Esophagus (tissue), 2 donors: ENCODE measurements at regions not wholly inside any gene's neighbourhood (a gene's known extent, or its start where the extent isn't known, plus 50 kb on each side); places are given as distances from the start of the nearest gene placed in this dataset.

Experiments used
- H3K27ac ChIP-seq, 2 donors: one replicate each; pipeline ENCODE4 v1.5.1; 2013; ENCODE audit warnings: low read depth in 2 of 2, mild to moderate bottlenecking in 2 of 2, inconsistent platforms in 1 of 2, low read length in 1 of 2, moderate library complexity in 1 of 2
- H3K27me3 ChIP-seq, 2 donors: one replicate each; pipeline ENCODE4 v1.6.1; 2013; ENCODE audit warnings: low read length in 2 of 2, control low read depth in 1 of 2, mild to moderate bottlenecking in 1 of 2; ENCODE audit not compliant: insufficient read depth in 2 of 2, control insufficient read depth in 1 of 2
- H3K36me3 ChIP-seq, 2 donors: one replicate each; pipeline ENCODE4 v1.6.1; 2013; ENCODE audit warnings: low read length in 1 of 2; ENCODE audit not compliant: control insufficient read depth in 2 of 2, insufficient read depth in 2 of 2
- H3K4me1 ChIP-seq, 2 donors: one replicate each; pipeline ENCODE4 v1.6.1; 2013; ENCODE audit warnings: low read length in 1 of 2; ENCODE audit not compliant: control insufficient read depth in 2 of 2, insufficient read depth in 2 of 2
- H3K4me3 ChIP-seq, 2 donors: one replicate each; pipeline ENCODE4 v1.5.1; 2013; ENCODE audit warnings: low read length in 2 of 2, mild to moderate bottlenecking in 2 of 2, low read depth in 1 of 2, moderate library complexity in 1 of 2
- H3K9me3 ChIP-seq, 2 donors: one replicate each; pipeline ENCODE4 v1.6.1; 2013; ENCODE audit warnings: mild to moderate bottlenecking in 2 of 2, low read depth in 1 of 2, low read length in 1 of 2, moderate library complexity in 1 of 2; ENCODE audit not compliant: control insufficient read depth in 2 of 2, insufficient read depth in 1 of 2
- WGBS, 2 donors: extraction: QIAGEN DNeasy Blood & Tissue Kit; methylation state at CpG; one replicate each; pipeline ENCODE4 v1.1.7; 2013; 5-methylcytosine and 5-hydroxymethylcytosine counted together
- donor health status: healthy with polysubstance abuse.
- donor health status: Bipolar disorder and iron deficiency.

DNA sequence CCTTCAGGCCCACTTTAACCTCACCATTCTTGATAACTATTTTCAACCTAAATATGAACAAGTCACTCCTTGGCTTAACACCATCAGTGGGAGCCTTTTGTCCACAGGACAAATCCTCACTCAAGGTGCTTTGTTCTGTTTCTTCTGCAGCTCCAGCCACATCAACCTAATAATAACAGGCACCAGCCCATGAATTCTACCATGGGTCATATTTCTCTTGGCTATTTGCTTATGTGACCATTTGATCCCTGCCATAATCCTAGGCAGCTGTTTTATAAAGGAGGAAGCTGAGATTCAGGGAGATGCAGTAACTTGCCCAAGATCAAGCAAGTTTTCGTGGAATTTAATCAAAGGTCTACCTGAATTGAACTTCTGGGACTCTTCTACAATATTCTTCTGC is 561.3 kb downstream of the DHX35 start:
- H3K36me3 ChIP-seq = no peaks in the 10 kb centered on the region
- no peak overlapping the region for H3K4me3 ChIP-seq
- no peaks in the 10 kb centered on the region for H3K27me3 ChIP-seq
- no peaks in the 10 kb centered on the region for H3K4me1 ChIP-seq
- H3K27ac ChIP-seq = no peak overlapping the region
- H3K9me3 ChIP-seq = no peaks in the 10 kb centered on the region
- WGBS, 2 donors = 59 to 76% methylated on average over 1 of the region's 1 CpG

DNA sequence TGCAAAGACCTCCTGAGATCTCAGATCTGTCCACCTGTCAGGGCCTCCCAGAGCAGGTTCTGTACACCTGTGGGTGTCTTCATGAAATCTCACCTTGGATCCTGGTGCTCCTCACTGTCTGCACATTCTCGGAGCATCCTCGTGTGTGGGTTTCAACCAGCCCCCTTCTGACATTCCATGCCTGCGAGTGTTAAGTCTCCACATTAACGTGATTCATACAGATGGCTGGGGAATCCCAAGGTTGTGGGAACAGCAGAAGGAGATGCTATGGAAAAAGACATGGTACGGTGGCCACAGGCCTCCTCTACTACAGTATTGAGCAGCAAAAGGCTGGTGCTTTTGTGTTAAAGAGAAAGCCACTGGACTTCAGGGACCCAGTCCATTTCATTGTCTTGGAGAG is 556.5 kb downstream of the DHX35 start:
- WGBS, 2 donors = 76 to 81% methylated on average over 5 of the region's 5 CpGs
- Histone ChIP-seq H3K27ac (no peak overlapping the region), H3K36me3 (no peaks in the 10 kb centered on the region), H3K4me1 (no peaks in the 10 kb centered on the region), H3K9me3 (no peaks in the 10 kb centered on the region), H3K27me3 (peaks cover 0 to 2% of the 10 kb centered on the region in 2 donors), H3K4me3 (no peak overlapping the region)

DNA sequence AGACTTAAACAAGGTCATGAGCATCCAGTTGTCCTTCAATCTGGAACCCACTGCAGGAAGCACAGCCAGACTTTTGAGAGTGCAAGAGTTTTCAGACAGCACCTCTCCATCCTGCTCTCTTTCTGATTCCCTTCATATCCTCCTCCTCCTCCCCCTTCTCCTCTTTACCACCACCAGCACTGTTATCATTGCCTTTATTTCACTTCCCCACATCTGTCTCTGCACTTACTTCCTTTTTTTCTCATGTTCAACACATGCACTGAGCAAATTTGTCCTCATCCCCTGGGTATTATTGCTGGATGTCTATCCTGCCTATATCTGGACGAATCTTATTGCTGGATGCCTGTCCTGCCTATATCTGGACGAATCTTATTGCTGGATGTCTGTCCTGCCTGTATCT is 554.8 kb downstream of the DHX35 start:
- H3K4me3 ChIP-seq = no peak overlapping the region
- no peaks in the 10 kb centered on the region for H3K9me3 ChIP-seq
- no peaks in the 10 kb centered on the region for H3K4me1 ChIP-seq
- no peaks in the 10 kb centered on the region for H3K36me3 ChIP-seq
- peaks cover 0 to 2% of the 10 kb centered on the region in 2 donors for H3K27me3 ChIP-seq
- H3K27ac ChIP-seq = no peak overlapping the region
- 70 to 74% methylated on average over 2 of the region's 2 CpGs for WGBS, 2 donors

DNA sequence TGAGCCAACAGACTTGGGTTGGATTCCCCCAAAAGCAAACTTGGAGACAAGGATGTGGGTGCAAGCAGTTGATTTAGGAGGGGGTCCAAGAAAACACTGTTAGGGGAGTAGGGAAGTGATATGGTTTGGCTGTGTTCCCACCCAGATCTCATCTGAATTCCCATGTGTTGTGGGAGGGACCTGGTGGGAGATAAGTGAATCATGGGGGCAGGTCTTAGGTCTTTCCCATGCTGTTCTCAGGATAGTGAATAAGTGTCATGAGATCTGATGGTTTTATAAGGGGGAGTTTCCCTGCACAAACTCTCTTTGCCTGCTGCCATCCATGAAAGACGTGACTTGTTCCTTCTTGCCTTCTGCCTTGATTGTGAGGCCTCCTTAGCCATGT is 542.6 kb downstream of the DHX35 start:
- Histone ChIP-seq H3K9me3 (no peaks in the 10 kb centered on the region), H3K4me3 (no peak overlapping the region), H3K36me3 (no peaks in the 10 kb centered on the region), H3K4me1 (no peaks in the 10 kb centered on the region), H3K27ac (no peak overlapping the region), H3K27me3 (no peaks in the 10 kb centered on the region)
- WGBS, 2 donors = 60 to 69% methylated on average over 1 of the region's 1 CpG

DNA sequence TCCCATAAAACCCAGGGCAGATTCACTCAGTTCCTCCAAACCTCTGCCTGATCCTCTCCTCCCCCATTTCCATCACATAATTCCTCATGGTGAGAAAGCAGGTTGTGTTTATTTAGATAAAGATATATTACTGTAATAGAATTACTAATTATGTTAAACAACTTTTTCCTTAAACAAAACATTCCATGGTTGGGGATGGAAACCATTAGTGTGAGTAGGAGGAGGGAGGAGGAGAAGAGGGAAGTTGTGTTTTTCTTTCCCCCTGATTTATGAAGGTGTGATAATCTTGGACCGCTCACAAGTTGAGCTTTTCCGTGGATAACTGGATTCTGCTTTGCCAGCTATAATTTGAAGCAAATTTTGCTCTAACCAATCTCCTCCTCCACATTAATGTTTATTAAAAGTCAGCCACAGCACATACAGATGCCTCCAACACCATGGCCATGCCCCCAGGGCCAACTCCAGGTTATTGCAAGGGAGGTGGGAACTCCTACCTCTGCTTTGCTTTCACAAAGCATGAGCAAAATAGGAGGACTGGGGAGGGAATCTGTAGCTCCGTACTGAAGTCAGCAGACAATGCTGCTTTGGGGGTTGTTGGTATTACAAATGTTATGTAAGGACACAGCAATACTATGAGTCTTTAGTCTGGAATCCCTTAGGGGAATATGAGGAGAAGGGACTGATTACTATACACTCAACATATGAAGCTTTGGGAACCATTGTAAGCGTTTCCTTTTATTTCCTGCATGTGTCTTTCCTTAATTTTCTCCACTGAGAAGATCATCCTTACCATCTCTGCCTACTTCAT is 542.0 kb downstream of the DHX35 start:
- Histone ChIP-seq H3K9me3 (no peaks in the 10 kb centered on the region), H3K4me1 (no peaks in the 10 kb centered on the region), H3K27me3 (no peaks in the 10 kb centered on the region), H3K4me3 (no peak overlapping the region), H3K36me3 (no peaks in the 10 kb centered on the region), H3K27ac (no peak overlapping the region)
- WGBS, 2 donors = 77 to 78% methylated on average over 4 of the region's 4 CpGs

DNA sequence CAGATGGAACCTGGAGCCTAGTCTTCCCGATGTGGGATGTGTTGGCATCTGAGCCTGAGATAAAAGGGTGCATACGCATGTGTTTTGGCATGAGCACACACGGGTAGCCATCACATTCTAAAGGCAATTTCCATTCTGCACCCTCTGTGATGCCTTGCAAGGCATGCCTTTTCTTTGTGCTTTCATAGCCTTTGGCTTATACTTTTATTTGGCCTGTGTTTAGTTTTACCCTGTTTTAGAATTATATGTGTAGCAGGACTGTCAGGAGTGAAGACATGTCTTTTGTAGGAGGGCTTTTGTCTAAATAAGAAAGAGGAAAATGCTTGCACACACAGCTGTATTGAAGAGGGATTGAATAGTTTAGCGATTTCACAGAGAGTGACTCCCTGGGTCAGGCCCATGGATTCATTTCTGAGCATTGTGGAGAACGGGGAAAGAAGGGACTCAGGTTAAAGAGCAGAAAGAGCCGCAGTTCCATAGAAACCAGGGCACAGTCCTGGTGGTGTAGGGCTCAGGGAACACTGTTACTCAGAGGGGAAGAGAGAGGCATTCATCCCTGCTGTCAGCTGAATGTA is 530.2 kb downstream of the DHX35 start:
- Histone ChIP-seq H3K4me3 (no peak overlapping the region), H3K27me3 (no peaks in the 10 kb centered on the region), H3K36me3 (no peaks in the 10 kb centered on the region), H3K4me1 (no peaks in the 10 kb centered on the region), H3K9me3 (peaks cover 0 to 2% of the 10 kb centered on the region in 2 donors), H3K27ac (no peak overlapping the region)
- 75 to 77% methylated on average over 6 of the region's 6 CpGs for WGBS, 2 donors

DNA sequence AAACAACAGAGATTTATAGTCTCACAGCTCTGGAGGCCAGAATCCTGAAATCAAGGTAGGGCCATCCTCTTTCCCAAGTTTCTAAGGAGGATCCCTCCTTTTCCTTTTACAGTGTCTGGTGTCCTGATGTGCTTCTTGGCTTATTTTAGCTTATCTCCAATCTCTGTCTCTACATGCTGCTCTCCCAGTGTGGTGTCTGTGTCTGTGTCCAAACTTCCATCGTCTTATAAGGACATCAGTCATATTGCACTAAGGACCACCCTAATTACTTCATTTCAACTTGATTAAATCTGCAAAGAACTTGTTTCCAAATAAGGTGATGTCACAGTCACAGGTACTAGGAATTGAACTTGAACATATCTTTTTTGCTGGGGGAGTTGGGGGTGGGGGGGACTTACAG is 529.6 kb downstream of the DHX35 start:
- Histone ChIP-seq H3K4me1 (no peaks in the 10 kb centered on the region), H3K9me3 (peaks cover 0 to 2% of the 10 kb centered on the region in 2 donors), H3K27me3 (no peaks in the 10 kb centered on the region), H3K36me3 (no peaks in the 10 kb centered on the region), H3K27ac (no peak overlapping the region), H3K4me3 (no peak overlapping the region)
- WGBS, 2 donors = 80 to 89% methylated on average over 1 of the region's 1 CpG

DNA sequence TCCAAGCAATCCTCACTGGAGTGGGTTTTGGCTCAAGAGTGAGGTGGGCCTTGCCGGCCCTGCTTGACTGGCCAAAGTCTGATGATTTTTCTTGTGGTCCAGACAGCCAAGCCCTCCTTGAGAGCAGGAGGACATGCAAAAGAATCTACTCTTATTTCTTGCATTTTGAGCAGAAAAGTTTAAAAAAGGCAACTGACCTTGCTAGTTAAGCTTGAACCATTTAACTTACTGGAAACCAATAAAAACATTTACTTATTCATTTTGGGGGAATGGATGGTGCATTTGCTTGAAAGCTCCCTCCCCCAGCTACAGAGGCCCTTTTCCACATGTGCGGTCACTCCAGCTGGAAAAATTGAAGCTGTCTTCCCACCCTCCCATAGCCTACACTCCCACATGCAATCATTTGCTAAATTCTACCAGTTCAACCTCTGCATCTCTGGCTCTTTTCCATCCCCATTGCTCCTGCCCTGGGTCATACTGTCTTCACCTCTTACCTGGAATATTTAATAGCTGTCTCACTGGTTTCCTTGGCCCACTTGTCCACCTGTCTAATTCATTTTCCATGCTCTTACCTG is 527.9 kb downstream of the DHX35 start:
- no peaks in the 10 kb centered on the region for H3K36me3 ChIP-seq
- H3K9me3 ChIP-seq = peaks cover 0 to 2% of the 10 kb centered on the region in 2 donors
- H3K4me3 ChIP-seq = no peak overlapping the region
- WGBS, 2 donors = 81 to 92% methylated on average over 2 of the region's 2 CpGs
- H3K27ac ChIP-seq = no peak overlapping the region
- no peaks in the 10 kb centered on the region for H3K27me3 ChIP-seq
- H3K4me1 ChIP-seq = no peaks in the 10 kb centered on the region

DNA sequence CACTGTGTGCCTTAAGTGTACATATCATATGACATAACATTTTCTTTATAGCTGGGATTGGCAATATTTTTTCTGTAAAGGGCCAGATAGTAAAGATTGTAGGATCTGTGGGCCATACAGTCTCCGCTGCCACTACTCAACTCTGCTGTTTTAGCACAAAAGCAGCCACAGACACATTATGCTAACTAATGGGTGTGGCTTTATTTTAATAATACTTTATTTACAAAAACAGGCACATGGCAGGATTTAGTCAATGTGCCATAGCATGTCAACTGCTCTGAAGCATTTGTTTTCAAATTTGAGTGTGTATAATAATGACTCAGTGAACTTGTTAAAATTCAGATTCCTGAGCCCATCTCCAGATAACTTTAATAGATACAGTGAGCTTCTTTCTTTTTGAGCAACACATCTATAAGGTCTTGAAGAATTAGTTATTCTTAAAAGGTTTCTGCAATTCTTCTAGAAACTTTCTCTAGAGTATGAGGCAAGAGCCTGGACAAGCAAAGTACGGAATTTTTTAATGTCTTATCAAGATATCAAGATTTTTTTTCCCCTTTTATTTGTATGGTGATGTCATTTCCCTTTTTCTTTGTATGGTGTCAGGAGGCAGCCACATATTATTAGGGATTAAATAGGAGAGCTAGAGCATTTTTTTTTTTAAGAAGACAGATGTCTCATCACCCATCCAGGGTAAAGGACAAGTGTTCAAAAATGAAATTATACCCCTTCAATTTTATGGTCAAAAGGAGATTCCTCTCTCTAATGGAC is 518.3 kb downstream of the DHX35 start:
- Histone ChIP-seq H3K27me3 (no peaks in the 10 kb centered on the region), H3K36me3 (no peaks in the 10 kb centered on the region), H3K27ac (no peak overlapping the region), H3K4me1 (no peaks in the 10 kb centered on the region), H3K4me3 (no peak overlapping the region), H3K9me3 (no peaks in the 10 kb centered on the region)
- 77 to 81% methylated on average over 2 of the region's 2 CpGs for WGBS, 2 donors
